ENCODE measurements at regions not wholly inside any gene's neighbourhood (a gene's known extent, or its start where the extent isn't known, plus 50 kb on each side); places are given as distances from the start of the nearest gene placed in this dataset.

- FAIRE-seq (no peak), DNase-seq (ENCODE audit: low read depth, low spot score) (no peak)
- Histone ChIP-seq H3K9ac (ENCODE audit: control insufficient read depth, extremely low read depth, insufficient read depth, low read length) (no peak overlapping the region), H2AFZ (ENCODE audit: control insufficient read depth, low read length) (no peak overlapping the region), H4K20me1 (ENCODE audit: control insufficient read depth, extremely low read depth, insufficient read depth, low read length) (no peaks in the 10 kb centered on the region), H3K9me3 (ENCODE audit: control insufficient read depth, low read depth, low read length) (no peaks in the 10 kb centered on the region), H3K27ac (ENCODE audit: control insufficient read depth, insufficient read depth, low read length) (no peak overlapping the region), H3K4me3 (ENCODE audit: control insufficient read depth in 2 of 3, extremely low read depth in 1 of 3, insufficient read depth in 2 of 3, low read depth in 1 of 3, low read length in 3 of 3) (no peak overlapping the region), H3K4me1 (ENCODE audit: control insufficient read depth, extremely low read depth, insufficient read depth, low read length) (no peaks in the 10 kb centered on the region), H3K79me2 (ENCODE audit: control insufficient read depth, insufficient read depth, low read length) (no peaks in the 10 kb centered on the region), H3K9me1 (ENCODE audit: control insufficient read depth, extremely low read depth, insufficient read depth, low read length) (no peaks in the 10 kb centered on the region), H3K36me3 (ENCODE audit: control insufficient read depth in 2 of 2, extremely low read depth in 1 of 2, insufficient read depth in 2 of 2, low read length in 2 of 2) (no peaks in the 10 kb centered on the region), H3K27me3 (ENCODE audit: control insufficient read depth, extremely low read depth, insufficient read depth, low read length) (no peaks in the 10 kb centered on the region), H3K4me2 (ENCODE audit: control insufficient read depth, extremely low read depth, insufficient read depth, low read depth, low read length) (no peak overlapping the region)
- TF ChIP-seq CTCF (optimal IDR thresholded peaks at IDR 0.05 in 1 of 3, IDR thresholded peaks at IDR 0.05 in 1 of 3, conservative IDR thresholded peaks at IDR 0.05 in 1 of 3; ENCODE audit: extremely low read depth in 1 of 3, insufficient read depth in 2 of 3, low read length in 3 of 3), result no peak
- no peak for TF ChIP-seq EZH2 (IDR thresholded peaks at IDR 0.05; ENCODE audit: low read length)
- dilution Hi-C loops (cut with MboI; ENCODE audit: extremely low pct_ligation_motif_present, low sequenced_read_pairs), result no loop called here
These were observed 311.6 kb downstream of the QKI start for GRCh38 chr6:163726037-163726695.

GRCh38 chr6:163725008-163725941 is 310.8 kb downstream of the QKI start:
- dilution Hi-C loops (cut with MboI; ENCODE audit: extremely low pct_ligation_motif_present, low sequenced_read_pairs), result no loop called here
- no peak for TF ChIP-seq EZH2 (IDR thresholded peaks at IDR 0.05; ENCODE audit: low read length)
- TF ChIP-seq CTCF (optimal IDR thresholded peaks at IDR 0.05 in 1 of 3, IDR thresholded peaks at IDR 0.05 in 1 of 3, conservative IDR thresholded peaks at IDR 0.05 in 1 of 3; ENCODE audit: extremely low read depth in 1 of 3, insufficient read depth in 2 of 3, low read length in 3 of 3), result no peak
- FAIRE-seq (no peak), DNase-seq (ENCODE audit: low read depth, low spot score) (no peak)
- Histone ChIP-seq H3K27ac (ENCODE audit: control insufficient read depth, insufficient read depth, low read length) (no peak overlapping the region), H3K79me2 (ENCODE audit: control insufficient read depth, insufficient read depth, low read length) (no peaks in the 10 kb centered on the region), H3K4me3 (ENCODE audit: control insufficient read depth in 2 of 3, extremely low read depth in 1 of 3, insufficient read depth in 2 of 3, low read depth in 1 of 3, low read length in 3 of 3) (no peak overlapping the region), H3K9ac (ENCODE audit: control insufficient read depth, extremely low read depth, insufficient read depth, low read length) (no peak overlapping the region), H3K27me3 (ENCODE audit: control insufficient read depth, extremely low read depth, insufficient read depth, low read length) (no peaks in the 10 kb centered on the region), H3K9me3 (ENCODE audit: control insufficient read depth, low read depth, low read length) (no peaks in the 10 kb centered on the region), H2AFZ (ENCODE audit: control insufficient read depth, low read length) (no peak overlapping the region), H4K20me1 (ENCODE audit: control insufficient read depth, extremely low read depth, insufficient read depth, low read length) (no peaks in the 10 kb centered on the region), H3K4me1 (ENCODE audit: control insufficient read depth, extremely low read depth, insufficient read depth, low read length) (no peaks in the 10 kb centered on the region), H3K9me1 (ENCODE audit: control insufficient read depth, extremely low read depth, insufficient read depth, low read length) (no peaks in the 10 kb centered on the region), H3K36me3 (ENCODE audit: control insufficient read depth in 2 of 2, extremely low read depth in 1 of 2, insufficient read depth in 2 of 2, low read length in 2 of 2) (no peaks in the 10 kb centered on the region), H3K4me2 (ENCODE audit: control insufficient read depth, extremely low read depth, insufficient read depth, low read depth, low read length) (no peak overlapping the region)

Data from keratinocyte (primary cell).